ENCODE measurements at regions not wholly inside any gene's neighbourhood (a gene's known extent, or its start where the extent isn't known, plus 50 kb on each side); places are given as distances from the start of the nearest gene placed in this dataset.

- no peak for DNase-seq
- ATAC-seq = no peak
- Histone ChIP-seq H3K4me1 (no peaks in the 10 kb centered on the region), H3K27ac (no peak overlapping the region), H3K9me3 (no peaks in the 10 kb centered on the region), H3K4me3 (no peak overlapping the region), H3K36me3 (no peaks in the 10 kb centered on the region), H3K27me3 (ENCODE audit: low read depth) (no peaks in the 10 kb centered on the region)
- intact Hi-C loops (cut with DNase I) = no loop called here
- no peak for TF ChIP-seq CTCF (IDR thresholded peaks at IDR 0.05)
Measured at GRCh38 chr5:53777864-53778618, 217.6 kb downstream of the NDUFS4 start.

GRCh38 chr5:53779541-53779981 is 219.1 kb downstream of the NDUFS4 start:
- Histone ChIP-seq H3K4me1 (no peaks in the 10 kb centered on the region), H3K27ac (no peak overlapping the region), H3K4me3 (no peak overlapping the region), H3K27me3 (ENCODE audit: low read depth) (no peaks in the 10 kb centered on the region), H3K9me3 (no peaks in the 10 kb centered on the region), H3K36me3 (no peaks in the 10 kb centered on the region)
- intact Hi-C loops (cut with DNase I) = no loop called here
- no peak for TF ChIP-seq CTCF (IDR thresholded peaks at IDR 0.05)
- ATAC-seq = peak in 1 of 2 donors; percentile 11
- DNase-seq = no peak

- intact Hi-C loops (cut with DNase I) = no loop called here
- Histone ChIP-seq H3K9me3 (no peaks in the 10 kb centered on the region), H3K4me1 (no peaks in the 10 kb centered on the region), H3K36me3 (no peaks in the 10 kb centered on the region), H3K27me3 (ENCODE audit: low read depth) (no peaks in the 10 kb centered on the region), H3K4me3 (no peak overlapping the region), H3K27ac (no peak overlapping the region)
- TF ChIP-seq CTCF (IDR thresholded peaks at IDR 0.05) = no peak
- ATAC-seq (no peak), DNase-seq (no peak)
Measured at GRCh38 chr5:53782620-53783019, 222.2 kb downstream of the NDUFS4 start.

GRCh38 chr5:53783624-53784228 is 223.3 kb downstream of the NDUFS4 start:
- no peaks in the 10 kb centered on the region for H3K36me3 ChIP-seq
- H3K27ac ChIP-seq = no peak overlapping the region
- no peaks in the 10 kb centered on the region for H3K27me3 ChIP-seq (ENCODE audit: low read depth)
- H3K4me3 ChIP-seq = no peak overlapping the region
- no peaks in the 10 kb centered on the region for H3K4me1 ChIP-seq
- intact Hi-C loops (cut with DNase I) = no loop called here
- ATAC-seq = peak in 1 of 2 donors; percentile 47
- no peak for TF ChIP-seq CTCF (IDR thresholded peaks at IDR 0.05)
- no peaks in the 10 kb centered on the region for H3K9me3 ChIP-seq
- DNase-seq = no peak

GRCh38 chr5:53784596-53784995 is 224.2 kb downstream of the NDUFS4 start:
- intact Hi-C loops (cut with DNase I) = no loop called here
- Histone ChIP-seq H3K9me3 (no peaks in the 10 kb centered on the region), H3K4me1 (no peaks in the 10 kb centered on the region), H3K27ac (no peak overlapping the region), H3K36me3 (no peaks in the 10 kb centered on the region), H3K27me3 (ENCODE audit: low read depth) (no peaks in the 10 kb centered on the region), H3K4me3 (no peak overlapping the region)
- DNase-seq (no peak), ATAC-seq (no peak)
- TF ChIP-seq CTCF (IDR thresholded peaks at IDR 0.05) = no peak
